ENCODE measurements at regions not wholly inside any gene's neighbourhood (a gene's known extent, or its start where the extent isn't known, plus 50 kb on each side); places are given as distances from the start of the nearest gene placed in this dataset.

DNA sequence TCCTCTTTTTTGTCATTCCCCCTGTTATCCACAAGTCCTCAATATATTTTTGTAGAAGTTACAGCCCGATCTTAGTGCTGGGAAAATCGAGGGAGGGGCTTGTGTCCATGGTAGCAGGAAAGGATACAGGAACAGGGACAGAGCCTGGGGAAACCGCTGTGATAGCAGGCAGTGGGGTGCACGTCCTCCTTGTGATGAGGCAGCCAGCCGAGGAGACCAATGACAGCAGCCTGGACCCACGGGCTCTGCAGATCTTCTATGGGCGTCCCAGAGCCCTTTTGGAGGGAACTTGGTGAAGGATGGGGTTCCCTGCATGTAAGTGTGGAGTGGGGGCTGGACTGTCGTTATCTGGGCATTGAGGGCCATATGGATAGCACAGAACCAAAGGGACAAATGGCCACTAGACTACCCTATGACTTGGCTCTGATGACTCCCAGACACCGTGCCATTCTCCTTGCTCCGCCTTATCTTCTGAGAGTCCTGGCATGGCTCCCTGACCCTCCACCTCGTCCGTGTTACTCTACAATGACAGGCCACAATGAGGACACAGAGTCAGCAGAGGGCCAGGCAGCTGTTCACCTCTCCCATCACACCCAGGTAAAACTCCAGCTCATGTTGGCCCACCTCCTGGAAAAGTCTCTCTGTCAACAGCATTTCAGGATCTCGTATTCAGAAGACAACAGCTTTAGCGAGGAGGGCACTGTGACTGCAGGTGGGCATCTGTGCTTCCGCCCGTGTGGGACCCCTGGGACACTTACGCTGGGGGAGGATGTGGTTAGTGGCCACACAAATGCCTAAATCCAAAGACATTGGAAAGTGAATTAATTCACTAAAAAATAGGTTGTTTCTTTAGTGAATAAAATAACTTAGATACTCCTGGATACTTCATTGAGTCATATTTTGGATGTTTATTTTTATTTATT is 100.1 kb downstream of the VAPA start:
- H3K27ac ChIP-seq = no peak overlapping the region
- intact Hi-C loops (cut with DNase I; ENCODE audit: low total_unique reads) = no loop called here
- peaks cover 0 to 4% of the 10 kb centered on the region in 2 donors for H3K4me1 ChIP-seq
- no peak for DNase-seq (ENCODE audit: low spot score in 2 of 2)
- no peaks in the 10 kb centered on the region for H3K9me3 ChIP-seq
- H3K4me3 ChIP-seq = no peak overlapping the region
- TF ChIP-seq POLR2A (IDR thresholded peaks at IDR 0.05) (no peak), POLR2AphosphoS5 (IDR thresholded peaks at IDR 0.05) (no peak)
- TF ChIP-seq, protein P1, sequence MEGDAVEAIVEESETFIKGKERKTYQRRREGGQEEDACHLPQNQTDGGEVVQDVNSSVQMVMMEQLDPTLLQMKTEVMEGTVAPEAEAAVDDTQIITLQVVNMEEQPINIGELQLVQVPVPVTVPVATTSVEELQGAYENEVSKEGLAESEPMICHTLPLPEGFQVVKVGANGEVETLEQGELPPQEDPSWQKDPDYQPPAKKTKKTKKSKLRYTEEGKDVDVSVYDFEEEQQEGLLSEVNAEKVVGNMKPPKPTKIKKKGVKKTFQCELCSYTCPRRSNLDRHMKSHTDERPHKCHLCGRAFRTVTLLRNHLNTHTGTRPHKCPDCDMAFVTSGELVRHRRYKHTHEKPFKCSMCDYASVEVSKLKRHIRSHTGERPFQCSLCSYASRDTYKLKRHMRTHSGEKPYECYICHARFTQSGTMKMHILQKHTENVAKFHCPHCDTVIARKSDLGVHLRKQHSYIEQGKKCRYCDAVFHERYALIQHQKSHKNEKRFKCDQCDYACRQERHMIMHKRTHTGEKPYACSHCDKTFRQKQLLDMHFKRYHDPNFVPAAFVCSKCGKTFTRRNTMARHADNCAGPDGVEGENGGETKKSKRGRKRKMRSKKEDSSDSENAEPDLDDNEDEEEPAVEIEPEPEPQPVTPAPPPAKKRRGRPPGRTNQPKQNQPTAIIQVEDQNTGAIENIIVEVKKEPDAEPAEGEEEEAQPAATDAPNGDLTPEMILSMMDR (IDR thresholded peaks at IDR 0.05) = no peak
- no peaks in the 10 kb centered on the region for H3K27me3 ChIP-seq
- no peaks in the 10 kb centered on the region for H3K36me3 ChIP-seq

GRCh38 chr18:10015288-10015701 is 101.5 kb downstream of the VAPA start:
- H3K4me3 ChIP-seq = no peak overlapping the region
- no peak for DNase-seq (ENCODE audit: low spot score in 2 of 2)
- peaks cover 0 to 4% of the 10 kb centered on the region in 2 donors for H3K4me1 ChIP-seq
- intact Hi-C loops (cut with DNase I; ENCODE audit: low total_unique reads) = no loop called here
- H3K27me3 ChIP-seq = no peaks in the 10 kb centered on the region
- no peaks in the 10 kb centered on the region for H3K36me3 ChIP-seq
- no peaks in the 10 kb centered on the region for H3K9me3 ChIP-seq
- no peak overlapping the region for H3K27ac ChIP-seq
- TF ChIP-seq, protein P1 (IDR thresholded peaks at IDR 0.05) = no peak
- no peak for TF ChIP-seq POLR2A (IDR thresholded peaks at IDR 0.05)
- no peak for TF ChIP-seq POLR2AphosphoS5 (IDR thresholded peaks at IDR 0.05)

- peak in 1 of 3 donors; percentile 50 for TF ChIP-seq POLR2AphosphoS5 (IDR thresholded peaks at IDR 0.05)
- TF ChIP-seq, protein P1 (IDR thresholded peaks at IDR 0.05) = no peak
- no peak overlapping the region for H3K27ac ChIP-seq
- peaks cover 0 to 4% of the 10 kb centered on the region in 2 donors for H3K4me1 ChIP-seq
- no peaks in the 10 kb centered on the region for H3K27me3 ChIP-seq
- no peak overlapping the region for H3K4me3 ChIP-seq
- DNase-seq (ENCODE audit: low spot score in 2 of 2) = no peak
- H3K9me3 ChIP-seq = no peaks in the 10 kb centered on the region
- intact Hi-C loops (cut with DNase I; ENCODE audit: low total_unique reads) = no loop called here
- H3K36me3 ChIP-seq = no peaks in the 10 kb centered on the region
Observed at GRCh38 chr18:10015941-10016819, 102.4 kb downstream of the VAPA start.

GRCh38 chr18:10017043-10017442 is 103.2 kb downstream of the VAPA start:
- Histone ChIP-seq H3K27me3 (no peaks in the 10 kb centered on the region), H3K4me1 (peaks cover 0 to 4% of the 10 kb centered on the region in 2 donors), H3K4me3 (no peak overlapping the region), H3K9me3 (no peaks in the 10 kb centered on the region), H3K27ac (no peak overlapping the region), H3K36me3 (no peaks in the 10 kb centered on the region)
- DNase-seq (ENCODE audit: low spot score in 2 of 2) = no peak
- intact Hi-C loops (cut with DNase I; ENCODE audit: low total_unique reads) = no loop called here
- no peak for TF ChIP-seq POLR2A (IDR thresholded peaks at IDR 0.05)
- TF ChIP-seq, protein P1 (IDR thresholded peaks at IDR 0.05) = no peak
- no peak for TF ChIP-seq POLR2AphosphoS5 (IDR thresholded peaks at IDR 0.05)

All from breast epithelium (tissue), 4 donors.